H54 (cell line): ENCODE measurements at regions not wholly inside any gene's neighbourhood (a gene's known extent, or its start where the extent isn't known, plus 50 kb on each side); places are given as distances from the start of the nearest gene placed in this dataset.

Experiments used
- DNase-seq: peaks from one replicate; pipeline ENCODE4 v3.0.0; 2011; ENCODE audit warnings: low spot score, mixed read lengths; ENCODE audit not compliant: insufficient read length
- FAIRE-seq: peaks from 3 replicates; lab custom pipeline; 2011; peaks lifted over from hg19 to GRCh38; lab: Jason Lieb, UNC
- POLR2A ChIP-seq: IDR thresholded peaks from 2 replicates; pipeline ENCODE4 v1.6.1; 2011; ENCODE audit warnings: low read depth, mild to moderate bottlenecking, low read length

DNA sequence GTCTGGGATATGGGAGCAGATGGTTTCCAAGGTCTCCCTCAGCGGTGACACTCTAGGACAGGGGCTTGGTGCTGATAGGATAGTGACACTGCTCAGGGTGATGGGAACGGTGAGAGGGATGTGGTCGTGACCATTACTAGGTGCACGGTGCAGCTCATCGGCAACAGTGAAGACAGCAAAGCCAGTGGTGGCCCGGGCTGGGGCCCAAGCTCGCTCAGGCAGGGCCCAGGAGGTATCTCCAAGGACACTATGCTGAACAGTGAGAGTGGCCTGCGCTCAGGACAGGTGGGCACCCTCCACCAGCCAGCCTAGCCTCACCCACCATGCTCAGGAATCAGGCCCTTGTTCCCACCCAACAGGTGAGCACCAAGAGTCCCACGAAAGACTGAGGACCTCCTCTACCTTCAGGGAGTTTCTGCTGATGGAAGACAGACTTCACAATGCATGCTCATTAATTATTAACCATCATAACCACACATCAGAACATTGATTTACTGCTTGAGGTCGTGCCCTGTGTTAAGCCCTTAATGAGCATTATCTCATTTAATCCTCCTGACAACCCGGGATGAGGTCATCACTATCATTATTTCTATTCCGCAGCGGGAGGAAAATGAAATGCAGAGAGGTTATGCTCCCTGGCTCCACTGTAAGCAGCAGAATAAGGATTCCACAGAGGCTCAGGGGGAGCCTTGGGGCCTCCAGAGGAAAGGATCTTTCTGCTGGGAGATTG is 269.4 kb downstream of the UACA start:
- TF ChIP-seq POLR2A: no peak
- FAIRE-seq (no peak), DNase-seq (no peak)

GRCh38 chr15:70493376-70493775 is 270.0 kb downstream of the UACA start:
- TF ChIP-seq POLR2A: no peak
- FAIRE-seq: no peak
- DNase-seq: no peak

- no peak for TF ChIP-seq POLR2A
- peak; percentile 80 for DNase-seq
- FAIRE-seq: no peak
Observed at GRCh38 chr15:70492240-70493177, 270.8 kb downstream of the UACA start.

DNA sequence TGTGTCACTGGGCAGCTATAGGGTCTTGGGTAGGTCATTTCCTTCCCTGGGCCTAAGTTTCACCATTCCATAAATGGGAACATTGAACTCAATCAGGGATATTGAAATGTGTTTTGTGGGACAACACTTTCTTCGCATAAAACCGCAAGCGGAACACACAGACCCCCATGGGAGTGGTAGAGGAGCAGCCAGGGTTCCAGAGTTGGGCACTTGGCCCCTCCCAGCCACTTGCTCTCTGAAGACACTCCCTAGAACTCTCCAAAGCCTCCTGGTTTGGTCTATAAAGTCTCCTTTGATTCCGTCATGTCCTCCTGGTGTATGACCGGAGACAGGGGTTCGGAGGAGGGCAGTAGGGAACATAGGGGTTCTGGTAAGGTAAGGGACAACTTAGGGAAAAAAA is 271.7 kb downstream of the UACA start:
- FAIRE-seq (no peak), DNase-seq (no peak)
- no peak for TF ChIP-seq POLR2A

DNA sequence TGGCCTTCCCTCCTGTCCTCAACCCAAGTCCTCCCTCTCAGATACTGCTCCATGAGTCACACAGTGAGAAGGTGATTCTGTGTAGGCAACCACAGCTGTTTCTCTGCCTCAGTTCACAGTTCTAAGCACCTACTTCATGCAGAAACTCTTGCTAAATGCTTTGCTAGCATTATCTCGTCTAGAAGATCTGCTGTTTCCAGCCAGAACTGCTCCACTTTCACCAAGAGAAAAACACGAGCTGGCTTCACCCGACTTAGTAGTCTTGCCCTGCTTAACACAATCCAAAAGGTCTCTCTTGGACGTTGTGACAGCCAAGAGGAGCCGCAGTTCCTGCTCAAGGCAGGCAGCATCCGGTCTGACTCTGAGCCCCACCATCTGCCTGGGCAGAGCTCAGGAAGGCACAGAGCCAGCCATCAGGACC is 272.1 kb downstream of the UACA start:
- FAIRE-seq (no peak), DNase-seq (no peak)
- no peak for TF ChIP-seq POLR2A

GRCh38 chr15:70490838-70491155 is 272.6 kb downstream of the UACA start:
- no peak for TF ChIP-seq POLR2A
- no peak for FAIRE-seq
- no peak for DNase-seq

- no peak for TF ChIP-seq POLR2A
- DNase-seq (no peak), FAIRE-seq (no peak)
Observed at GRCh38 chr15:70490148-70490837, 273.1 kb downstream of the UACA start.

- no peak for DNase-seq
- FAIRE-seq: no peak
- TF ChIP-seq POLR2A: no peak
Observed at GRCh38 chr15:70488941-70489848, 274.2 kb downstream of the UACA start.

DNA sequence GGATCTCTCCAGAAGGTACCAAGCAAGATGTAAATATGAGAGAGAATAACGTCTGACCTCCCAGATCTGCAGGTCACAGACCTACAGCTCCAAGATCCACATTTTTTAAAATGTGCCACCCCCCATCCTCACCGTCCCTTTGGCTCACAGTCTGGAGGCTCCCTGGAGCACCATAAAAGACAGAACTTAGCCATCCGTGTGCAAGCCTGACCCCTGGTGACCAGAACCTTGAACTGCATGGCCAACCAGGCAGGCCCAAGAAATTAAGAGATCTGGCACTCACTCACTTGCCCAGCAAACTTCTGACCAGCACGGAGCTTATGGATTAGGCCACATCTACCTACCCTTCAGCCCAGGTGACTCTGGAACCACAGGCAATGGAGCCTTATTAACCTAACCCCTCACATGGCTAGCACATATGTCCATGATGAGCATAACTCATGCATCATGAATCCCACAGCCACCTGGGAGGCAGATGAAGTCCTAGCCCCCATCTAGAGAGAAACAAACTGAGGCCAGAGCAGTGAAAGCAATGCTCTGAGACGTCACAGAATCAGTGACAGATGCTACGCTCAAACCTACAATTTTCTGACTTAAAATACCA is 275.3 kb downstream of the UACA start:
- FAIRE-seq (no peak), DNase-seq (no peak)
- TF ChIP-seq POLR2A: no peak

GRCh38 chr15:70487387-70487740 is 276.0 kb downstream of the UACA start:
- no peak for FAIRE-seq
- TF ChIP-seq POLR2A: no peak
- no peak for DNase-seq

- DNase-seq (peak; percentile 68), FAIRE-seq (no peak)
- no peak for TF ChIP-seq POLR2A
Observed at GRCh38 chr15:70486451-70487386, 276.6 kb downstream of the UACA start.

DNA sequence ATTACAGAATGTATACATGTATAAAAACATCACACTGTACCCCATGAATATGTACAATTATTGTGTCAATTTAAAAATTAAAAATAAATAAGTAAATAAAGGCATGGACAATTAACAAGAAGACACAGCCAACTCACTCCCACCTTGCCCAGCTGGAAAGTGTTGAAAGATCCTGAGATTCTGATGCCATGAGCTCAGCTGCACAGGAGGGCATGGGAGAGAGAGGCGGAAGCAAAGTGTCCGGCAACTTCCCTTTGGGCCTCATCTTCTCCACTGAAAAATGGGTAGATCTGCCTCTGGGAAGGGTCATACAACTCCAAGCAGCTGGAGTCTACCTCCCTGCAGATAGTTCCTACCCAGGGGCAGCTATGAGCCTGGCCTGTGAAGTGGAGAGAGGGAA is 277.3 kb downstream of the UACA start:
- DNase-seq: no peak
- no peak for TF ChIP-seq POLR2A
- no peak for FAIRE-seq
